DOHH2 (cell line): ENCODE measurements at regions not wholly inside any gene's neighbourhood (a gene's known extent, or its start where the extent isn't known, plus 50 kb on each side); places are given as distances from the start of the nearest gene placed in this dataset.

Source experiments
- H3F3A ChIP-seq: fragments of 200-600 bp; sonication (generic), shearing (Covaris generic); 2 replicates; pipeline ENCODE4 v1.6.0; 2016; ENCODE audit warnings: antibody characterized with exemption, mild to moderate bottlenecking; ENCODE audit not compliant: control insufficient read depth, insufficient read depth
- H3K27ac ChIP-seq: fragments of 200-600 bp; sonication (generic); 2 replicates; pipeline ENCODE4 v1.5.1; 2014; ENCODE audit warnings: low read depth, mild to moderate bottlenecking, low read length, moderate library complexity
- H3K27me3 ChIP-seq: fragments of 200-600 bp; sonication (generic); 2 replicates; pipeline ENCODE4 v1.6.1; 2014; ENCODE audit warnings: mild to moderate bottlenecking, low read length, mixed read lengths; ENCODE audit not compliant: control insufficient read depth
- H3K36me3 ChIP-seq: fragments of 200-600 bp; sonication (generic); 2 replicates; pipeline ENCODE4 v1.6.1; 2014; ENCODE audit warnings: mild to moderate bottlenecking, low read length, moderate library complexity, mixed read lengths; ENCODE audit not compliant: control insufficient read depth
- H3K4me1 ChIP-seq: fragments of 200-600 bp; sonication (generic); 2 replicates; pipeline ENCODE4 v1.6.1; 2014; ENCODE audit warnings: mild to moderate bottlenecking, low read length, mixed read lengths; ENCODE audit not compliant: control insufficient read depth
- H3K4me2 ChIP-seq: fragments of 200-600 bp; sonication (generic); 2 replicates; pipeline ENCODE4 v1.6.0; 2014; ENCODE audit warnings: mild to moderate bottlenecking, low read length, moderate library complexity
- H3K4me3 ChIP-seq: fragments of 200-600 bp; sonication (generic); 2 replicates; pipeline ENCODE4 v1.5.1; 2014; ENCODE audit warnings: mild to moderate bottlenecking, low read length, mixed read lengths
- H3K79me2 ChIP-seq: fragments of 200-600 bp; sonication (generic); 2 replicates; pipeline ENCODE4 v1.6.1; 2014; ENCODE audit warnings: mild to moderate bottlenecking, low read length, mixed read lengths; ENCODE audit not compliant: control insufficient read depth
- H3K9me2 ChIP-seq: fragments of 200-600 bp; sonication (generic); replicated peaks from 2 replicates; pipeline ENCODE4 v1.6.1; 2014; ENCODE audit warnings: mild to moderate bottlenecking, low read length, mixed read lengths; ENCODE audit not compliant: control insufficient read depth
- H3K9me3 ChIP-seq: fragments of 200-600 bp; sonication (generic); 2 replicates; pipeline ENCODE4 v1.6.1; 2014; ENCODE audit warnings: antibody characterized with exemption, low read length, mixed read lengths; ENCODE audit not compliant: control insufficient read depth, insufficient read depth
- H4K20me1 ChIP-seq: fragments of 200-600 bp; sonication (generic); 2 replicates; pipeline ENCODE4 v1.6.0; 2014; ENCODE audit warnings: low read depth, mild to moderate bottlenecking, antibody characterized with exemption, low read length, moderate library complexity; ENCODE audit not compliant: control insufficient read depth, insufficient read depth
- EZH2phosphoT487 ChIP-seq: fragments of 200-600 bp; sonication (generic); IDR thresholded peaks from 2 replicates; pipeline ENCODE4 v1.6.1; 2017; ENCODE audit warnings: borderline replicate concordance, mild to moderate bottlenecking, antibody characterized with exemption, low read length, moderate library complexity, mixed read lengths
- TF ChIP-seq, protein P1 (sequence below): fragments of 200-600 bp; sonication (generic); IDR thresholded peaks from one replicate; pipeline ENCODE4 v1.5.1; 2014; ENCODE audit warnings: antibody characterized with exemption, mild to moderate bottlenecking, low read depth, low read length; ENCODE audit not compliant: poor library complexity, severe bottlenecking

DNA sequence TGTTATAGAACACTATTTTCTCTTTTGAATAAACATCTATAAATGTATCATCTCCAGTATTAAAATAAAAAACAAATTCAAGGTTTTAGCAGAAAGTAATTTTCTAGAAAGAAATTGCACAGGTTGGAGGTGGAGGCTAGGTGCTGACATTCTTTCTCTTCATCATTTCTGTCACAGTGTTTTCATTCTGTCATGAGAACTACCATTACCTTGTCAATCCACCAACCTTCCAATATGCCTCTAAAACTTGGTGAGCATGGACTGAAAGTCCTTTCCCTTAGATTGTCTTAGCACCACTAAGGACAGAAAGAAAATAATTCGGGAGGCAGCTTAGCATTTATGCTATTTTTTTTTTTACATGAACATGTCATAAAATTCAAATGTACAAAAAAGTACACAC lies 596.2 kb upstream of the DPPA4 start:
- H3K4me3 ChIP-seq = no peak overlapping the region

DNA sequence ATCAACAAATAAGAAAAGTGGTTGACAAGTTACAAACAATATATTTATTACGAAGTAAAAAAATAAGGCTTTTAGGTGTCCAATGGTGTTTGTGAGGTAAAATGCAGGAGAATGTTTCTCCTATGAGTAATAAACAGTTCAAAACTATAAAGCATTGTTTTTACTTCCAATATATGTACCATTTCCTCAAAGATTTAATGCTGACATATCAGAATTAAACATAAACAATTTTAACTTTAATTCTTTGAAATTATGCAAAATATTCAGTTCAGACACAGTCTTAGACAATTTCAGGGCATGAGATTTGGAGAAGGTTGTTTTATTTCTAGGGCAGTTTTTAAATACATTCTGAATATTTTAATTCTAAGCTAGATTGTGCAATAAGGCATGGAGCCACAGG lies 602.5 kb upstream of the DPPA4 start:
- H3F3A ChIP-seq = no peaks in the 10 kb centered on the region
- no peaks in the 10 kb centered on the region for H3K27me3 ChIP-seq
- H3K4me3 ChIP-seq = no peak overlapping the region
- no peaks in the 10 kb centered on the region for H3K36me3 ChIP-seq
- H3K9me2 ChIP-seq = no peaks in the 10 kb centered on the region
- H3K4me2 ChIP-seq = no peak overlapping the region
- no peaks in the 10 kb centered on the region for H3K9me3 ChIP-seq
- no peaks in the 10 kb centered on the region for H3K4me1 ChIP-seq
- no peaks in the 10 kb centered on the region for H4K20me1 ChIP-seq
- no peak overlapping the region for H3K27ac ChIP-seq
- H3K79me2 ChIP-seq = no peaks in the 10 kb centered on the region
- no peak for TF ChIP-seq EZH2phosphoT487
- TF ChIP-seq, protein P1, sequence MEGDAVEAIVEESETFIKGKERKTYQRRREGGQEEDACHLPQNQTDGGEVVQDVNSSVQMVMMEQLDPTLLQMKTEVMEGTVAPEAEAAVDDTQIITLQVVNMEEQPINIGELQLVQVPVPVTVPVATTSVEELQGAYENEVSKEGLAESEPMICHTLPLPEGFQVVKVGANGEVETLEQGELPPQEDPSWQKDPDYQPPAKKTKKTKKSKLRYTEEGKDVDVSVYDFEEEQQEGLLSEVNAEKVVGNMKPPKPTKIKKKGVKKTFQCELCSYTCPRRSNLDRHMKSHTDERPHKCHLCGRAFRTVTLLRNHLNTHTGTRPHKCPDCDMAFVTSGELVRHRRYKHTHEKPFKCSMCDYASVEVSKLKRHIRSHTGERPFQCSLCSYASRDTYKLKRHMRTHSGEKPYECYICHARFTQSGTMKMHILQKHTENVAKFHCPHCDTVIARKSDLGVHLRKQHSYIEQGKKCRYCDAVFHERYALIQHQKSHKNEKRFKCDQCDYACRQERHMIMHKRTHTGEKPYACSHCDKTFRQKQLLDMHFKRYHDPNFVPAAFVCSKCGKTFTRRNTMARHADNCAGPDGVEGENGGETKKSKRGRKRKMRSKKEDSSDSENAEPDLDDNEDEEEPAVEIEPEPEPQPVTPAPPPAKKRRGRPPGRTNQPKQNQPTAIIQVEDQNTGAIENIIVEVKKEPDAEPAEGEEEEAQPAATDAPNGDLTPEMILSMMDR = no peak

More for the DNA sequence above, 596.2 kb upstream of the DPPA4 start:
- Histone ChIP-seq H3K4me1 (no peaks in the 10 kb centered on the region), H3K4me2 (no peak overlapping the region), H3K9me3 (no peaks in the 10 kb centered on the region), H3K9me2 (no peaks in the 10 kb centered on the region), H4K20me1 (no peaks in the 10 kb centered on the region), H3F3A (no peaks in the 10 kb centered on the region), H3K27ac (no peak overlapping the region), H3K79me2 (no peaks in the 10 kb centered on the region), H3K36me3 (no peaks in the 10 kb centered on the region), H3K27me3 (no peaks in the 10 kb centered on the region)
- TF ChIP-seq EZH2phosphoT487 = no peak
- TF ChIP-seq, protein P1 = no peak

DNA sequence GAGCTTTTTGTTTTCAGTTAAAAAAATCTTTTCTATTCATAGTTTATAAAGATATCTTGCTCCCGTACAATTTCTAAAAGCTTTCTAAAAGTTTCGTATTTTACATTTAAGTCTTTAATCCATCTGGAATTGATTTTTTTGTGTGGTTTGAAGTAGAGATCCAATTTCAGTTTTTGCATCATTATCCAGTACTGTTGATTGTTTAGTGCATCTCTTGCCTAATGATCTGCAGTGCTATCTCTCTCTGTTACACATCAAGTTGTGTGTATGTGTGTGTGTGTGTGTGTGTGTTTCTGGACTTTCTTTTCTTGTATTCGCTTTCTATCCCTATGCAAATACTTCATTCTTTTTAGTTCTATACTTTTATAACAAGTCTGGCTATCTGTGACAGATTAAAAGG lies 605.8 kb upstream of the DPPA4 start:
- Histone ChIP-seq H3K4me3 (no peak overlapping the region), H3K4me2 (no peak overlapping the region), H3F3A (no peaks in the 10 kb centered on the region), H4K20me1 (no peaks in the 10 kb centered on the region), H3K27me3 (no peaks in the 10 kb centered on the region), H3K4me1 (no peaks in the 10 kb centered on the region), H3K9me3 (no peaks in the 10 kb centered on the region), H3K9me2 (no peaks in the 10 kb centered on the region), H3K79me2 (no peaks in the 10 kb centered on the region), H3K27ac (no peak overlapping the region), H3K36me3 (no peaks in the 10 kb centered on the region)
- TF ChIP-seq EZH2phosphoT487 = no peak
- TF ChIP-seq, protein P1 = no peak

DNA sequence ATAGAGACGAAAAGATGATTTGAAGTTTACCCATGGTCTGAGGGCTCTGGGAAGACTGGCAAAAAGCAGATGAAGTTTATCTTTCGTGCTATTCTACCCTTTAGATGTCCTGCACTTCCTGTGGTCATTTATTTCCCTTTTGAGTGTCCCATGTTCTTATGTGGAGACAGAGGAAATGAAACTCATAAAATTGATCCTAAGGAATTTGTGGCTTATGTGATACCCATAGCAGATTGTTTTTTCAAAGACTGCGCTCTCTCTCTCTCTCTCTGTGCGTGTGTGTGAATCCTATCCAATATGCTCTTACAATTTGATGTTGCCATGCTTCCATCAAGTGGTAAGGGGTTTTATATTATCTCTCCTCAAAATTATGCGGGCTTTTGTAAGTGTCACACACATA lies 607.5 kb upstream of the DPPA4 start:
- Histone ChIP-seq H3K4me1 (no peaks in the 10 kb centered on the region), H3K36me3 (no peaks in the 10 kb centered on the region), H3K27ac (no peak overlapping the region), H4K20me1 (no peaks in the 10 kb centered on the region), H3K9me2 (no peaks in the 10 kb centered on the region), H3K9me3 (no peaks in the 10 kb centered on the region), H3F3A (no peaks in the 10 kb centered on the region), H3K4me3 (no peak overlapping the region), H3K27me3 (no peaks in the 10 kb centered on the region), H3K79me2 (no peaks in the 10 kb centered on the region), H3K4me2 (no peak overlapping the region)
- TF ChIP-seq, protein P1 = no peak
- no peak for TF ChIP-seq EZH2phosphoT487
